Activated CD4-positive, alpha-beta T cell treated with anti-CD3 and anti-CD28 coated beads, Interleukin-2, amount 50 U/mL, for 16 hours (primary cell): ENCODE measurements at regions not wholly inside any gene's neighbourhood (a gene's known extent, or its start where the extent isn't known, plus 50 kb on each side); places are given as distances from the start of the nearest gene placed in this dataset.
"Not testable (repeated sequence)": the region's sequence is repeated elsewhere in the genome, so short reads cannot be mapped to it uniquely, and the experiment has no call there.

Experiments
- DNase-seq: peaks from one replicate; pipeline ENCODE4 v3.0.0-alpha.2; 2020

- no peak for DNase-seq
These were observed 163.3 kb upstream of the NTF3 start for GRCh38 chr12:5268424-5269210.

GRCh38 chr12:5269846-5270245 is 162.1 kb upstream of the NTF3 start:
- DNase-seq = no peak

- no peak for DNase-seq
These were observed 159.7 kb upstream of the NTF3 start for GRCh38 chr12:5272018-5272785.

GRCh38 chr12:5273709-5274108 is 158.2 kb upstream of the NTF3 start:
- DNase-seq = no peak

GRCh38 chr12:5276327-5276880 is 155.5 kb upstream of the NTF3 start:
- no peak for DNase-seq

GRCh38 chr12:5280086-5280485 is 151.8 kb upstream of the NTF3 start:
- no peak for DNase-seq

- not testable (repeated sequence) for DNase-seq
These were observed 141.5 kb upstream of the NTF3 start for GRCh38 chr12:5290368-5290767.

- no peak for DNase-seq
These were observed 139.3 kb upstream of the NTF3 start for GRCh38 chr12:5292651-5293050.

DNA sequence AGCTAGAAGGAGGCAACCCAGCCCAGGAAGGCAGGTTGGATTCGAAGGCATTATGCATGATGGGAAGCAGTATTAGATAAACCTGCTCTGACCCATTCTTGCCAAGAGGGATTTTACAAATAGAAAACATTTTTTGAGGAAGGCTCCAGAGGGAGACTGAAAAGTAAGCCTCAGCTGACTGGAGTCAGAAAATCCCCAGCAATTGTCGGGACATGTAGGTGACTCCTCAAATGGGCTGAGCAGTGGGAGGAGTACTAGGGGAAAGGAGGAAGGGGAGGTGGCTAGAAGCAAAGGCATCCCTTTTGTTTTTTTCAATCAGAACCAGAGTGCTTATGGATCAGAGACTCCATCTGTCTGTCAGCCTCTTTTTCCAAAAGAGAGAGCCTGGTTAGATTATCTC is 138.1 kb upstream of the NTF3 start:
- no peak for DNase-seq

DNA sequence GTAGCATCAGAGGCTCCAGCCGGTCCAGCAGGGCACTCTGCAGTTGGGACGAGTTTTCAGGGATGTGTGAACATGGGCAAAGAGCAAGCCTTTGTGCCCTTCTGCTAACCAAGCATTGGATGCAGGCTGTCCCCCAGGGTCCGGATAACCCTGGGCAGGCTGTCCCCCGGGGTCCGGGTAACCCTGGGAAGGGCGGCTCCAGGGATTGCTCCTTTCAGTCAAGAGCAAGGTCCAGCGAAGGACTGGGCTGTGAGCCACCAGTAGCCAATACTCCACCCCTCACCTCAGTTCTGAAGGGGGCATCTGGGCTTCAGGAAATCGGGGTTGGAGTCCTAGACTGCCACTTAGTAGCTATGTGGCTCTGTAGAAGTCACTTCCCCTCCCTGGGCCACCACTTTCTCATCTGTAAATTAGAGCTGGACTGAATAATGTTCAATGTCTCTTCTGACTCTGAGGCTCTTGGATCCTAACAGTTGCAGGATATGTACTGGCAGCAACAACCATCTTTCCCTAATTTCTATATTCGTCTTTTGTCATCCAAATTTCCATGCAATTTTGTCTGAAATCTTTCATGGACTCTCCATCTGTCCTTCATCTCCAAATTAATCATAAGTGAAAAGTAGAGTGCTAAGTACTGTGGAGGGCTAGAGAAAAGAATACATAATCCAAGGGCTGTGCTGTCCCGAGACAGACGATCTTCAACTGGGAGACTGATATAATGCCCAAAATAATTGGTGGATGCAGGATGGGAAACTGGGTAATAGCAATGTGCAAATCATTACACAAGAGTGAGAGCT is 137.4 kb upstream of the NTF3 start:
- no peak for DNase-seq

- no peak for DNase-seq
These were observed 136.8 kb upstream of the NTF3 start for GRCh38 chr12:5295151-5295550.

GRCh38 chr12:5295996-5296395 is 135.9 kb upstream of the NTF3 start:
- DNase-seq = no peak

DNA sequence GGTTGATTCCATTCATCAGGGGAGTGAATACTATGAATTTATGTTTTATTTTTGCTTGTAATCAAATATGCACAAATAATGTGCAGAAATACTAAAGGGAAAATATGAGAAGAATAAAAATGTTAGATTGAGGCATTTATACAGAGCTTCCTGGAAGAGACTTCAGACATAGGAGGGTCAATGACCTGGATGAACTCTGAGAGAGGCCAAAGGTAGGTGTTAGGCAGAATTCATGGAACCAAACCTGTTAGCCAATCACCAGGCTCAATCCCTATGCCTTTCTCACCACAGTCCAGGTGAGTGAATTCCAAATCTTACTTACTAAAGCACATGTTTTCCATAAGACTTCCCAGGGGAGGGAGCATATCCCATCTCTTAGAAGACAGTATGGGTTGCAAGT is 130.4 kb upstream of the NTF3 start:
- DNase-seq = no peak

DNA sequence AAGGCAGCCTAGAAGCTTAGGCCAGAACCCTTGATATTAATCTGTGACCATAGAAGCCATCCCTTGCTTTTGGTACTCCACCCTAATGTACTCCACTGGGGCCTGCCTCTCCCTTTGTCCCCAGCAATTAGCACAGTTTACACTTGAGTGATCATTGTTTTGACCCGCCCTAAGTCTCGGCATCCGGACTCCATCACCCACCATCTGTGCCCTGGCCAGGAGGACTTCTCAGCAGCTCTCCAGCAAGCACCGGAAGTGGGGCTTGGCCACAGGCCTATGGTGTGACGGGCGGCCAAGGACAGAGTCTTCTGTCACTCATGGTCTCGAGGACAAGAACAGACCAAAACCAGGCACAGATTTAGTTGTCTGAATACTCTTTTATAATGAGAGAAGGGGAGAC is 126.5 kb upstream of the NTF3 start:
- DNase-seq = no peak

GRCh38 chr12:5305886-5306545 is 125.9 kb upstream of the NTF3 start:
- DNase-seq = no peak

DNA sequence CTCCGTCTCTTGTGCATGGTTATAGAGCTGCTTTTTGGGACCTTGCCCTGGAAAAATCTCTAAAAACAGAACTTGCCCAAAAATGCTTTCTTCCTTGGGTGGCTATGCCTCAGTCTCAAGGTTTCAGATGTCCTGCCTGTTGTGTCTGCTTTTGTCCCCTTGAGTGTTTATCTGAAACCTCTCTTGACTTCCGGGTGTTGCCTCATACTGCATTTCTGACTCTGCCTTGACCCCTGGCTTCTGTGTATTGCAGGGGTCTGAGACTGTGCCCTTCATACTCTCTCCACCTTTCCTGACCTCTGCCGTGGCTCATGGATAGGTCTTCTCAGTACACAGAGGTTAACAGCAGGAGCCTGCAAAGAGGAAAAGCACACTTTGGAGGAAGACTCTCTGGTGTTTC is 124.8 kb upstream of the NTF3 start:
- DNase-seq = no peak

GRCh38 chr12:5308216-5308615 is 123.7 kb upstream of the NTF3 start:
- DNase-seq = no peak

DNA sequence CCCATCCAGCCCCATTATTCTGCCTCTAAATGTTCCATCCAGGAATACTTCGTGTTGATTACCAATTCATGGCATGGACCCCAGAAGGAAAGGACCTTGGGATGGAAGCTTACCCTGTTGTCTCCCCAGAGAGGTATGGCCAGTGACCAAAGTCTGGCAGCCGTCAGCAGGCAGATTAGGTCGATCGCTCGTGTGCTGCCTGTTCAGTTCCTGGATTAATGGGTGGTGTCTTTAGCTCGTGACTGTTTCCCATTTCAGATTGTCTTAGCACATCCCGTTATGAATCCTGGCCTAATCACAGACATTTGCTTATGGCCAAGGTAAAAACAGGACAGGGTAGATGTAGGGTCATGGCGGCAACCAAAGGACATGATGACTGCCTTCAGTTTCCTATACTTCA is 122.9 kb upstream of the NTF3 start:
- no peak for DNase-seq

GRCh38 chr12:5309654-5310053 is 122.3 kb upstream of the NTF3 start:
- no peak for DNase-seq

DNA sequence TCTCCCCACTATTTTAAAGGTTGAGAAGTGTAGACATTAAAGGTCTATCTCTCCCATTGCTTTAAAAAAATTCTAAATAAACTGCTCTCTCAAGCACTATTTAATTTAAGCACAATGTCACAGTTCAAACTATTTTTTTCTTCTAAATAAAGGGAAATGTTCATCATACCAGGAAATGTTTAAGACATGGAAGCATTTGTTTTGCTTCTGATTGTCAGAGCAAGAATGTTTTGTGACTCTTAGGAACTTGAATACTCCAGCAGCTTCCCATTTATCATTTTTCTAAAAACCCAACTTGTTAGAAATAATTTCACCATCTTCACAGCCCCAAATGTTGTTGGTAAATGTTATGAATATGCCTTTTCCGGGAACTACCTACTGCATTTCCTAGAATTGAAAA is 121.8 kb upstream of the NTF3 start:
- DNase-seq = no peak

DNA sequence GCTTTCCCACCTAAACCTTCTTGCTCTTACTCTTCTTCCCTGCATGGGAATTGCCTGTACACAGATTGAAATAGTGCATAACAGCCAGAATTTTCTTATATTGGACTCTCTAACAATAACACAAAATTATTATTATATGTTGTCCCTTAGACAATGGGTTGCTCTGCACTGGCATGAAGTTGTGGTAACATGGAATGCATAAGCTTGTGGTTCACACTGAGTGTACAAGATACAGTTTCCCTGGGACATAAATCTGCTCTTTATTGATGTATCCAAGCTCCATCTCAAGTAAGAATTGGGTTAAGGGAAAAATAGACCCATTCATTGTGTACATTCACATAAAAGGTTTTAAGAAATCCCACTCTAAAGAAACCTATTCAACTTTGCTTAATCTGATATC is 114.4 kb upstream of the NTF3 start:
- no peak for DNase-seq

- no peak for DNase-seq
These were observed 113.0 kb upstream of the NTF3 start for GRCh38 chr12:5318874-5319273.
